GM23338 (cell line): ENCODE measurements at regions not wholly inside any gene's neighbourhood (a gene's known extent, or its start where the extent isn't known, plus 50 kb on each side); places are given as distances from the start of the nearest gene placed in this dataset.

Experiments
- ATAC-seq: fragments of 200-7000 bp; cut with Tn5 transposase; 3 replicates; pipeline ENCODE4 v1.9.1; 2020
- DNase-seq: peaks from one replicate; pipeline ENCODE4 v3.0.0-alpha.2; 2015; ENCODE audit warnings: low spot score
- H2AFZ ChIP-seq: fragments of 200-600 bp; sonication (generic); 2 replicates; pipeline ENCODE4 v1.8.0; 2016; ENCODE audit warnings: antibody characterized with exemption, mild to moderate bottlenecking, moderate library complexity
- H3F3A ChIP-seq: fragments of 200-600 bp; sonication (generic); replicated peaks from 2 replicates; pipeline ENCODE4 v1.8.0; 2017; ENCODE audit warnings: antibody characterized with exemption, mixed run types, low read depth
- H3K27ac ChIP-seq: fragments of 200-600 bp; sonication (generic); 2 replicates; pipeline ENCODE4 v1.6.1; 2016; ENCODE audit warnings: low read depth
- H3K27me3 ChIP-seq: fragments of 200-600 bp; sonication (generic); 2 replicates; pipeline ENCODE4 v1.8.0; 2016; ENCODE audit warnings: mild to moderate bottlenecking, mixed run types, moderate library complexity; ENCODE audit not compliant: insufficient read depth
- H3K36me3 ChIP-seq: fragments of 200-600 bp; sonication (generic); 2 replicates; pipeline ENCODE4 v1.8.0; 2016; ENCODE audit warnings: mild to moderate bottlenecking; ENCODE audit not compliant: insufficient read depth
- H3K4me1 ChIP-seq: fragments of 200-600 bp; sonication (generic); 2 replicates; pipeline ENCODE4 v1.8.0; 2016; ENCODE audit warnings: mild to moderate bottlenecking, moderate library complexity; ENCODE audit not compliant: insufficient read depth
- H3K4me2 ChIP-seq: fragments of 200-600 bp; sonication (generic); 2 replicates; pipeline ENCODE4 v1.7.1; 2017; ENCODE audit warnings: mixed run types
- H3K4me3 ChIP-seq: fragments of 200-600 bp; sonication (generic); 2 replicates; pipeline ENCODE4 v1.6.1; 2016; ENCODE audit warnings: mixed run types
- H3K79me2 ChIP-seq: fragments of 200-600 bp; sonication (generic); replicated peaks from 2 replicates; pipeline ENCODE4 v1.8.0; 2017; ENCODE audit warnings: mild to moderate bottlenecking; ENCODE audit not compliant: insufficient read depth
- H3K9me2 ChIP-seq: fragments of 200-600 bp; sonication (generic); 2 replicates; pipeline ENCODE4 v1.8.0; 2017; ENCODE audit not compliant: insufficient read depth
- H4K20me1 ChIP-seq: fragments of 200-600 bp; sonication (generic); replicated peaks from 2 replicates; pipeline ENCODE4 v1.8.0; 2017; ENCODE audit warnings: mild to moderate bottlenecking; ENCODE audit not compliant: insufficient read depth
- H3K27ac Mint-ChIP-seq: 2 replicates; pipeline ENCODE4 v1.8.0; 2020; ENCODE audit warnings: inconsistent platforms, mild to moderate bottlenecking, moderate library complexity, mixed read lengths
- H3K27me3 Mint-ChIP-seq: 3 replicates; pipeline ENCODE4 v1.8.0; 2022; ENCODE audit warnings: low read depth, mild to moderate bottlenecking, moderate library complexity, mixed read lengths, inconsistent platforms; ENCODE audit not compliant: insufficient read depth, poor library complexity
- H3K36me3 Mint-ChIP-seq: 3 replicates; pipeline ENCODE4 v1.8.0; 2021; ENCODE audit warnings: low read depth, mild to moderate bottlenecking, inconsistent platforms, moderate library complexity, mixed read lengths
- H3K4me1 Mint-ChIP-seq: 3 replicates; pipeline ENCODE4 v1.8.0; 2020; ENCODE audit warnings: mild to moderate bottlenecking, inconsistent platforms, mixed read lengths
- H3K4me3 Mint-ChIP-seq: 3 replicates; pipeline ENCODE4 v1.8.0; 2021; ENCODE audit warnings: moderate library complexity, mild to moderate bottlenecking, inconsistent platforms, mixed read lengths
- H3K9me3 Mint-ChIP-seq: 3 replicates; pipeline ENCODE4 v1.8.0; 2020; ENCODE audit warnings: moderate library complexity, mild to moderate bottlenecking, inconsistent platforms, mixed read lengths
- CREB1 ChIP-seq: fragments of 250-450 bp; sonication (Bioruptor Pico); IDR thresholded peaks from 2 replicates; pipeline ENCODE4 v1.5.0; 2020; ENCODE audit warnings: low read depth, mild to moderate bottlenecking, moderate library complexity
- EZH2 ChIP-seq: fragments of 200-600 bp; sonication (generic); IDR thresholded peaks from one replicate; pipeline ENCODE4 v1.8.0; 2017; ENCODE audit warnings: antibody characterized with exemption, mild to moderate bottlenecking, low read depth; ENCODE audit not compliant: unreplicated experiment
- JUNB ChIP-seq: IDR thresholded peaks from one replicate; pipeline ENCODE4 v1.6.1; 2016; ENCODE audit warnings: antibody characterized with exemption; ENCODE audit not compliant: unreplicated experiment
- TF ChIP-seq, protein P1 (sequence below): IDR thresholded peaks from one replicate; pipeline ENCODE4 v1.6.1; 2018; ENCODE audit warnings: antibody characterized with exemption; ENCODE audit not compliant: unreplicated experiment
- TF ChIP-seq, protein P2 (sequence below): fragments of 250-450 bp; sonication (Bioruptor Pico); IDR thresholded peaks from 2 replicates; pipeline ENCODE4 v1.5.0; 2020; ENCODE audit warnings: mild to moderate bottlenecking, moderate library complexity
- TF ChIP-seq, protein P3 (sequence below): IDR thresholded peaks from 2 replicates; pipeline ENCODE4 v1.6.1; 2016; ENCODE audit warnings: antibody characterized with exemption

DNA sequence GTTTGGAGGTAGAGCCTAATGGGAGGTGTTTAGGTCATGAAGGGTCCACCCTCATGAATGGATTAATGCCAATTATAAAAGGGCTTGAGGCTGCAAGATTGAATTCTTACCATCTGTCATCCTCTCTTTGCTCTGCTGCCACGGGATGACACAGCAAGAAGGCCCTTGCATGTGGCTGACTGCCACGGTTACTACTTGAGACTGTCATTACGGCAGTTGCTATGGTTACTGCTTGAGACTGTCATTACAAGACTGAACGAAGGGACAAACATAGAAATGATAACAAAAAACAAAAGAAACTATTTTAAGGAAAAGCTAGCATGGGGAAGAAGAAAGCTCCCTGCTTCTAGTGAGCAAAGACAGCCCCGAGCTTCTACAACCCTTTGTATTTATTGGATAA, 715.0 kb downstream of the TFAP2A start:
- Histone ChIP-seq H3K4me1 (no peaks in the 10 kb centered on the region), H3K4me2 (no peak overlapping the region), H3K27ac (no peak overlapping the region), H3F3A (no peaks in the 10 kb centered on the region), H3K4me3 (no peak overlapping the region), H3K9me2 (no peaks in the 10 kb centered on the region), H2AFZ (no peak overlapping the region), H4K20me1 (no peaks in the 10 kb centered on the region), H3K36me3 (no peaks in the 10 kb centered on the region), H3K27me3 (no peaks in the 10 kb centered on the region), H3K79me2 (no peaks in the 10 kb centered on the region)
- Mint-ChIP-seq H3K4me1 (no peaks in the 10 kb centered on the region), H3K4me3 (no peak overlapping the region), H3K27me3 (no peaks in the 10 kb centered on the region), H3K36me3 (no peaks in the 10 kb centered on the region), H3K9me3 (no peaks in the 10 kb centered on the region), H3K27ac (no peak overlapping the region)
- TF ChIP-seq CREB1 (CRISPR knock-in tag): no peak
- TF ChIP-seq, protein P1, sequence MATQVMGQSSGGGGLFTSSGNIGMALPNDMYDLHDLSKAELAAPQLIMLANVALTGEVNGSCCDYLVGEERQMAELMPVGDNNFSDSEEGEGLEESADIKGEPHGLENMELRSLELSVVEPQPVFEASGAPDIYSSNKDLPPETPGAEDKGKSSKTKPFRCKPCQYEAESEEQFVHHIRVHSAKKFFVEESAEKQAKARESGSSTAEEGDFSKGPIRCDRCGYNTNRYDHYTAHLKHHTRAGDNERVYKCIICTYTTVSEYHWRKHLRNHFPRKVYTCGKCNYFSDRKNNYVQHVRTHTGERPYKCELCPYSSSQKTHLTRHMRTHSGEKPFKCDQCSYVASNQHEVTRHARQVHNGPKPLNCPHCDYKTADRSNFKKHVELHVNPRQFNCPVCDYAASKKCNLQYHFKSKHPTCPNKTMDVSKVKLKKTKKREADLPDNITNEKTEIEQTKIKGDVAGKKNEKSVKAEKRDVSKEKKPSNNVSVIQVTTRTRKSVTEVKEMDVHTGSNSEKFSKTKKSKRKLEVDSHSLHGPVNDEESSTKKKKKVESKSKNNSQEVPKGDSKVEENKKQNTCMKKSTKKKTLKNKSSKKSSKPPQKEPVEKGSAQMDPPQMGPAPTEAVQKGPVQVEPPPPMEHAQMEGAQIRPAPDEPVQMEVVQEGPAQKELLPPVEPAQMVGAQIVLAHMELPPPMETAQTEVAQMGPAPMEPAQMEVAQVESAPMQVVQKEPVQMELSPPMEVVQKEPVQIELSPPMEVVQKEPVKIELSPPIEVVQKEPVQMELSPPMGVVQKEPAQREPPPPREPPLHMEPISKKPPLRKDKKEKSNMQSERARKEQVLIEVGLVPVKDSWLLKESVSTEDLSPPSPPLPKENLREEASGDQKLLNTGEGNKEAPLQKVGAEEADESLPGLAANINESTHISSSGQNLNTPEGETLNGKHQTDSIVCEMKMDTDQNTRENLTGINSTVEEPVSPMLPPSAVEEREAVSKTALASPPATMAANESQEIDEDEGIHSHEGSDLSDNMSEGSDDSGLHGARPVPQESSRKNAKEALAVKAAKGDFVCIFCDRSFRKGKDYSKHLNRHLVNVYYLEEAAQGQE: no peak
- TF ChIP-seq, protein P2, sequence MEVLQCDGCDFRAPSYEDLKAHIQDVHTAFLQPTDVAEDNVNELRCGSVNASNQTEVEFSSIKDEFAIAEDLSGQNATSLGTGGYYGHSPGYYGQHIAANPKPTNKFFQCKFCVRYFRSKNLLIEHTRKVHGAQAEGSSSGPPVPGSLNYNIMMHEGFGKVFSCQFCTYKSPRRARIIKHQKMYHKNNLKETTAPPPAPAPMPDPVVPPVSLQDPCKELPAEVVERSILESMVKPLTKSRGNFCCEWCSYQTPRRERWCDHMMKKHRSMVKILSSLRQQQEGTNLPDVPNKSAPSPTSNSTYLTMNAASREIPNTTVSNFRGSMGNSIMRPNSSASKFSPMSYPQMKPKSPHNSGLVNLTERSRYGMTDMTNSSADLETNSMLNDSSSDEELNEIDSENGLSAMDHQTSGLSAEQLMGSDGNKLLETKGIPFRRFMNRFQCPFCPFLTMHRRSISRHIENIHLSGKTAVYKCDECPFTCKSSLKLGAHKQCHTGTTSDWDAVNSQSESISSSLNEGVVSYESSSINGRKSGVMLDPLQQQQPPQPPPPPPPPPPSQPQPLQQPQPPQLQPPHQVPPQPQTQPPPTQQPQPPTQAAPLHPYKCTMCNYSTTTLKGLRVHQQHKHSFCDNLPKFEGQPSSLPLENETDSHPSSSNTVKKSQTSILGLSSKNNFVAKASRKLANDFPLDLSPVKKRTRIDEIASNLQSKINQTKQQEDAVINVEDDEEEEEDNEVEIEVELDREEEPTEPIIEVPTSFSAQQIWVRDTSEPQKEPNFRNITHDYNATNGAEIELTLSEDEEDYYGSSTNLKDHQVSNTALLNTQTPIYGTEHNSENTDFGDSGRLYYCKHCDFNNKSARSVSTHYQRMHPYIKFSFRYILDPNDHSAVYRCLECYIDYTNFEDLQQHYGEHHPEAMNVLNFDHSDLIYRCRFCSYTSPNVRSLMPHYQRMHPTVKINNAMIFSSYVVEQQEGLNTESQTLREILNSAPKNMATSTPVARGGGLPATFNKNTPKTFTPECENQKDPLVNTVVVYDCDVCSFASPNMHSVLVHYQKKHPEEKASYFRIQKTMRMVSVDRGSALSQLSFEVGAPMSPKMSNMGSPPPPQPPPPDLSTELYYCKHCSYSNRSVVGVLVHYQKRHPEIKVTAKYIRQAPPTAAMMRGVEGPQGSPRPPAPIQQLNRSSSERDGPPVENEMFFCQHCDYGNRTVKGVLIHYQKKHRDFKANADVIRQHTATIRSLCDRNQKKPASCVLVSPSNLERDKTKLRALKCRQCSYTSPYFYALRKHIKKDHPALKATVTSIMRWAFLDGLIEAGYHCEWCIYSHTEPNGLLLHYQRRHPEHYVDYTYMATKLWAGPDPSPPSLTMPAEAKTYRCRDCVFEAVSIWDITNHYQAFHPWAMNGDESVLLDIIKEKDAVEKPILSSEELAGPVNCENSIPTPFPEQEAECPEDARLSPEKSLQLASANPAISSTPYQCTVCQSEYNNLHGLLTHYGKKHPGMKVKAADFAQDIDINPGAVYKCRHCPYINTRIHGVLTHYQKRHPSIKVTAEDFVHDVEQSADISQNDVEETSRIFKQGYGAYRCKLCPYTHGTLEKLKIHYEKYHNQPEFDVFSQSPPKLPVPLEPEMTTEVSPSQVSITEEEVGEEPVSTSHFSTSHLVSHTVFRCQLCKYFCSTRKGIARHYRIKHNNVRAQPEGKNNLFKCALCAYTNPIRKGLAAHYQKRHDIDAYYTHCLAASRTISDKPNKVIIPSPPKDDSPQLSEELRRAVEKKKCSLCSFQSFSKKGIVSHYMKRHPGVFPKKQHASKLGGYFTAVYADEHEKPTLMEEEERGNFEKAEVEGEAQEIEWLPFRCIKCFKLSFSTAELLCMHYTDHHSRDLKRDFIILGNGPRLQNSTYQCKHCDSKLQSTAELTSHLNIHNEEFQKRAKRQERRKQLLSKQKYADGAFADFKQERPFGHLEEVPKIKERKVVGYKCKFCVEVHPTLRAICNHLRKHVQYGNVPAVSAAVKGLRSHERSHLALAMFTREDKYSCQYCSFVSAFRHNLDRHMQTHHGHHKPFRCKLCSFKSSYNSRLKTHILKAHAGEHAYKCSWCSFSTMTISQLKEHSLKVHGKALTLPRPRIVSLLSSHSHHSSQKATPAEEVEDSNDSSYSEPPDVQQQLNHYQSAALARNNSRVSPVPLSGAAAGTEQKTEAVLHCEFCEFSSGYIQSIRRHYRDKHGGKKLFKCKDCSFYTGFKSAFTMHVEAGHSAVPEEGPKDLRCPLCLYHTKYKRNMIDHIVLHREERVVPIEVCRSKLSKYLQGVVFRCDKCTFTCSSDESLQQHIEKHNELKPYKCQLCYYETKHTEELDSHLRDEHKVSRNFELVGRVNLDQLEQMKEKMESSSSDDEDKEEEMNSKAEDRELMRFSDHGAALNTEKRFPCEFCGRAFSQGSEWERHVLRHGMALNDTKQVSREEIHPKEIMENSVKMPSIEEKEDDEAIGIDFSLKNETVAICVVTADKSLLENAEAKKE (CRISPR knock-in tag): no peak
- no peak for TF ChIP-seq JUNB
- TF ChIP-seq, protein P3, sequence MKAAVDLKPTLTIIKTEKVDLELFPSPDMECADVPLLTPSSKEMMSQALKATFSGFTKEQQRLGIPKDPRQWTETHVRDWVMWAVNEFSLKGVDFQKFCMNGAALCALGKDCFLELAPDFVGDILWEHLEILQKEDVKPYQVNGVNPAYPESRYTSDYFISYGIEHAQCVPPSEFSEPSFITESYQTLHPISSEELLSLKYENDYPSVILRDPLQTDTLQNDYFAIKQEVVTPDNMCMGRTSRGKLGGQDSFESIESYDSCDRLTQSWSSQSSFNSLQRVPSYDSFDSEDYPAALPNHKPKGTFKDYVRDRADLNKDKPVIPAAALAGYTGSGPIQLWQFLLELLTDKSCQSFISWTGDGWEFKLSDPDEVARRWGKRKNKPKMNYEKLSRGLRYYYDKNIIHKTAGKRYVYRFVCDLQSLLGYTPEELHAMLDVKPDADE: no peak
- TF ChIP-seq EZH2: no peak
- ATAC-seq: no peak
- DNase-seq: no peak
